ENCODE measurements at regions not wholly inside any gene's neighbourhood (a gene's known extent, or its start where the extent isn't known, plus 50 kb on each side); places are given as distances from the start of the nearest gene placed in this dataset.

DNA sequence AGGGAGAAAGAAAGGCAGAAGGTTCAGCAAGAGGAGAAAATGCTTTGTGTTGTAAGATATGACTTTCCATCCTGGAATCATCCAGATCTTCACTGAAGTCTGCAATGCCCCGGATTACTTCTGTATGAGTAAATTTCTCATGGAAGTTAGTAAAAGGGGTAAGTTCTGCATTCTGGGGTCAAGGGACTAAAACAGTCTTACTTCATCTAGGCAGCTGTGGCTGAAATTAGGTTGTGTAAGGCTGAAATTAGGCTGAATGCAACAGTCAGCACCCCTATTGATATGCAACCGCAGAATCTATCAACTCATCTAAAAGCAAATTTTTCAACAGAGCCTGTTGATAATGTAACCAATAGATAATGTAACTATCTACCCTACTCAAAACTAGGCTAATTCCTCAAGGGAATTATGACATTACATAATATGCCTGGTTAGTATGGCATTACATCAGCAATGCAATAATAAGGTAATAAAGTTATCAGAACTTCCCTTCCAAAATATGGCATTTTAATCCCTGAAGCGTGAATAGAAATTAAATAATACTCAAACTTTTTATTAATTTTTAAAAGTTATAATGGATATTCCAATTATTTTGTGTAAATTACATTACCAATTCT, 671.7 kb upstream of the CITED2 start:
- no peak for DNase-seq
- Histone ChIP-seq H3K9me3 (ENCODE audit: control insufficient read depth, low read length) (no peaks in the 10 kb centered on the region), H3K4me3 (ENCODE audit: low read length in 2 of 2) (no peak overlapping the region), H3K36me3 (ENCODE audit: control insufficient read depth in 1 of 2, insufficient read depth in 2 of 2, low read length in 1 of 2) (no peaks in the 10 kb centered on the region), H3K27me3 (ENCODE audit: control insufficient read depth in 1 of 2, insufficient read depth in 2 of 2, low read length in 1 of 2) (no peaks in the 10 kb centered on the region), H3K4me1 (ENCODE audit: control insufficient read depth in 1 of 2, insufficient read depth in 2 of 2, low read length in 2 of 2) (peaks cover 3% of the 10 kb centered on the region in 2 donors), H3K27ac (ENCODE audit: low read depth in 1 of 2, low read length in 2 of 2) (no peak overlapping the region)
- intact Hi-C loops (cut with DNase I), result no loop called here
- ATAC-seq (ENCODE audit: low FRiP score), result no peak
- 94 to 95% methylated on average over 3 of the region's 3 CpGs for WGBS, 2 donors

DNA sequence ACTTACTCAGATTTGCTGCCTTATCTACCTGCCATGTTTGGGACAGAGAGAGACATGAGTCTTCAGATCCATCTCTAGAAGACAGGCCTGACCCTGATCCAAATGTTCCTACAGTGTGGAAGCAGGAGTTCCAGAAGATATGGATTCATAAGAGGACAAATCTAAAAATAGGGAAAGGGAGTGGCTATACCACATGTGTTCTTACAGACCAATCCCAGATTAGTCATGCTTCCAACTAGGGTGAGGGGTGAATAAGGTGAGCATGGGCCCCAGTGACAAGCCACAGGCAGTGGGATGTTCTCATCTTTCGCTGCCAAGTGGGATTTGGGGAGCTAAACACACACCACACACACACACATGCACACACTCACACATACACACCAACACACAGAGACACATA, 670.7 kb upstream of the CITED2 start:
- 96 to 100% methylated on average over 1 of the region's 1 CpG for WGBS, 2 donors
- DNase-seq, result no peak
- no peak overlapping the region for H3K4me3 ChIP-seq (ENCODE audit: low read length in 2 of 2)
- H3K27ac ChIP-seq (ENCODE audit: low read depth in 1 of 2, low read length in 2 of 2), result no peak overlapping the region
- intact Hi-C loops (cut with DNase I), result no loop called here
- no peak for ATAC-seq (ENCODE audit: low FRiP score)
- no peaks in the 10 kb centered on the region for H3K36me3 ChIP-seq (ENCODE audit: control insufficient read depth in 1 of 2, insufficient read depth in 2 of 2, low read length in 1 of 2)
- no peaks in the 10 kb centered on the region for H3K9me3 ChIP-seq (ENCODE audit: control insufficient read depth, low read length)
- H3K4me1 ChIP-seq (ENCODE audit: control insufficient read depth in 1 of 2, insufficient read depth in 2 of 2, low read length in 2 of 2), result peaks cover 3% of the 10 kb centered on the region in 2 donors
- no peaks in the 10 kb centered on the region for H3K27me3 ChIP-seq (ENCODE audit: control insufficient read depth in 1 of 2, insufficient read depth in 2 of 2, low read length in 1 of 2)

DNA sequence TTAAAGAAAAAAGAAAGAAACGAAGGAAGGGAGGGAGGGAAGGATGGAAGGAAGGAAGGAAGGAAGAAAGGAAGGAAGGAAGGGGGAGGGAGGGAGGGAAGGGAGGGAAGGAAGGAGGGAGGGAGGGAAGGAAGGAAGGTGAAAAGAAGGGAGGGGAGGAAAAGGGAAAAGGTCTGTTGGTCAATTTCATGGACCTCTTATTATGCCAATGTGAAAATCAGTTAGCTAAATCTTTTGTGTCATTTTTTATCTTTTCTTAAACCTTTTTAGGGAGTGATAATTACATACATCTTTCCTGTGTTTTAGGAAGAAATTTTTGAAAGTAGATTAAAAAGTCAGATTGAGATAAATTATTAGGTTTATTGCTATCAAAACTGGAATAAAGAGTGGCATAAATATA, 670.2 kb upstream of the CITED2 start:
- no peaks in the 10 kb centered on the region for H3K36me3 ChIP-seq (ENCODE audit: control insufficient read depth in 1 of 2, insufficient read depth in 2 of 2, low read length in 1 of 2)

DNA sequence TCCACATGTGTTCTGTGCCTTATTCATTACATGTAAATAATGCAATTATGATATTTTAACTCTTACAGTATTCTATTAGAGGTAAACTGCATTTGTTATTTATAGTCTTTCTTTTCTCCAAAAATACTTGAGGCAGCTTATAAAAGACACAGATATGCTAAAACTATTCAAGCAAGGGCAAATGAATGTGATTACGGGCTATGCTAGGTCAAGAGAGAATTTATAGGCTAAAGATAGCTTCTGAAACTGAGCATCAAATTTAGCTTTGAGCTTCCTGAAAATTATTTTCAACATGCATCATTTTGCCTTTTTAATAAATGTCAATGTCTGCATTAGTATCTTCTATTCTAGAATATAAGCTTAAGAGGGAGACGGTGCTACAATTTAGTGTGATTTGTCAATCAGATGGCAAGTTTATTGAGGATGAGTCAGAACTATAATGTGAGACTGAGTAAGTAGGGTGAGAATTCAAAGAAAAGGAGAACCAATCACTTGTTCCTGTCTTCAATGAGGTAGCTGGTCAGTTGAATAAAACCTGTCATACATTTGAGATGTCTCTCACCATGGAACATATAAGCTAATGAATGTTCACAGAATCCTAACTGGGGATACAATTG, 669.4 kb upstream of the CITED2 start:
- WGBS, 2 donors, result 93 to 94% methylated on average over 2 of the region's 2 CpGs
- Histone ChIP-seq H3K4me3 (ENCODE audit: low read length in 2 of 2) (no peak overlapping the region), H3K27ac (ENCODE audit: low read depth in 1 of 2, low read length in 2 of 2) (no peak overlapping the region), H3K9me3 (ENCODE audit: control insufficient read depth, low read length) (no peaks in the 10 kb centered on the region), H3K4me1 (ENCODE audit: control insufficient read depth in 1 of 2, insufficient read depth in 2 of 2, low read length in 2 of 2) (no peaks in the 10 kb centered on the region), H3K36me3 (ENCODE audit: control insufficient read depth in 1 of 2, insufficient read depth in 2 of 2, low read length in 1 of 2) (no peaks in the 10 kb centered on the region), H3K27me3 (ENCODE audit: control insufficient read depth in 1 of 2, insufficient read depth in 2 of 2, low read length in 1 of 2) (no peaks in the 10 kb centered on the region)
- intact Hi-C loops (cut with DNase I), result no loop called here
- DNase-seq (no peak), ATAC-seq (ENCODE audit: low FRiP score) (no peak)

More for the DNA sequence above, 670.2 kb upstream of the CITED2 start:
- H3K4me1 ChIP-seq (ENCODE audit: control insufficient read depth in 1 of 2, insufficient read depth in 2 of 2, low read length in 2 of 2), result peaks cover 0 to 3% of the 10 kb centered on the region in 2 donors
- H3K27ac ChIP-seq (ENCODE audit: low read depth in 1 of 2, low read length in 2 of 2), result no peak overlapping the region
- DNase-seq (no peak), ATAC-seq (ENCODE audit: low FRiP score) (no peak)
- no peaks in the 10 kb centered on the region for H3K27me3 ChIP-seq (ENCODE audit: control insufficient read depth in 1 of 2, insufficient read depth in 2 of 2, low read length in 1 of 2)
- 92 to 96% methylated on average over 1 of the region's 1 CpG for WGBS, 2 donors
- no peak overlapping the region for H3K4me3 ChIP-seq (ENCODE audit: low read length in 2 of 2)
- H3K9me3 ChIP-seq (ENCODE audit: control insufficient read depth, low read length), result no peaks in the 10 kb centered on the region
- intact Hi-C loops (cut with DNase I), result no loop called here

DNA sequence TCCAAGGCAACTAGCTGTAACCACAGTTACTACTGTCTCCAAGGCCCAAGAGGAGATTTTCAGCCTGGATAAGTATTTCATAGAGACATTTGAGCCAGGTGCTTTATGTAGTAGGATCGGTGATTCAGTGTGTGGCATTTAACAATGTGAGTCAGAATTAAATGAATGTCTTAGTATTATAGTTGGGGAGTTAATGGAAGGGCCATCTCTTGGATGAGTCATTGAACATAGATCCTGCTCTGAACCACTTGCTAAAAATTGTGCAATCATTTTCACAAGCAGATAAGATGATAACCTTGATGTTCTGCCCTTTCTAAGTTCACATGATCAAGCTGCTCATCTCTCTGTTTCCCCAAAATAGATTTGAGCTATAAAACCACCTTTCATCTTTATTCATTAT, 668.9 kb upstream of the CITED2 start:
- H3K27me3 ChIP-seq (ENCODE audit: control insufficient read depth in 1 of 2, insufficient read depth in 2 of 2, low read length in 1 of 2), result no peaks in the 10 kb centered on the region
- H3K4me1 ChIP-seq (ENCODE audit: control insufficient read depth in 1 of 2, insufficient read depth in 2 of 2, low read length in 2 of 2), result no peaks in the 10 kb centered on the region
- H3K4me3 ChIP-seq (ENCODE audit: low read length in 2 of 2), result no peak overlapping the region
- 83 to 91% methylated on average over 1 of the region's 1 CpG for WGBS, 2 donors
- intact Hi-C loops (cut with DNase I), result no loop called here
- ATAC-seq (ENCODE audit: low FRiP score) (no peak), DNase-seq (no peak)
- no peaks in the 10 kb centered on the region for H3K36me3 ChIP-seq (ENCODE audit: control insufficient read depth in 1 of 2, insufficient read depth in 2 of 2, low read length in 1 of 2)
- H3K27ac ChIP-seq (ENCODE audit: low read depth in 1 of 2, low read length in 2 of 2), result no peak overlapping the region
- no peaks in the 10 kb centered on the region for H3K9me3 ChIP-seq (ENCODE audit: control insufficient read depth, low read length)

DNA sequence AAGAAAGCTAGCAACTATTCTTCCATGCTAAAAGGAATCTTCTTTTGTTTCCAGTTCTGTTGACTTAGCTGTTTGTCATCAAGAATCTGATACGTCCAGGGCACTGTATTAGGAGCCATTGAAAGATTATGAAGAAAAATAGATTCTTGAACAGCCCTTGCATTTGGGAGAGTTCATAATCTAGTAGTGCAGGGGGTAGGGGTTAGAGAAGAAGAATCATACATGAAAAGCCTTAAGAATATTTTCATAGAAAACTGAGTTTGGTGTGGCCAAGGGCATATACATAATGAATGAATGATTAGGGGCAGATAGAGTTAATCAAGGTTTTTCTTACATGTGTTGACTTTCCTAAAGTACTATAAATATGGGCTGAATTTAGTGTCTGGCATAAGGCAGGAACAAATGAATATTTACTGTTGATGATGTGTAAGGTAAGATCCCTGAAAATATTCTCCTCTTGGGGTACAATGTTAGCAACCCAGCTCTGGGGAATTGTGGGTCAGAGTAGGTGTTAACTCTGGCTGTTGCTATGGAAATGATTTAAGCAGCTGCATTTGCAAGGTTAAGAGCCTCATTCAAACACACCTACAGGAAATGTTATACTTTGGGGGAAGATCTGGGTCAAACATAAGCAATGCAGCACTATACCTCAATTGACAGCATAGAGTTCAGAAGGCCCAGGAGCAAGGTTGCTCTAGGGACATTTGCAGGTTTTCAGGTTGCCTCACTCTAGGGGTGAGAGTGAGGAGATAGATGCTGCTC, 667.3 kb upstream of the CITED2 start:
- no peak overlapping the region for H3K4me3 ChIP-seq (ENCODE audit: low read length in 2 of 2)
- no peak for ATAC-seq (ENCODE audit: low FRiP score)
- DNase-seq, result no peak
- H3K27me3 ChIP-seq (ENCODE audit: control insufficient read depth in 1 of 2, insufficient read depth in 2 of 2, low read length in 1 of 2), result no peaks in the 10 kb centered on the region
- WGBS, 2 donors, result 76 to 77% methylated on average over 1 of the region's 1 CpG
- H3K9me3 ChIP-seq (ENCODE audit: control insufficient read depth, low read length), result no peaks in the 10 kb centered on the region
- intact Hi-C loops (cut with DNase I), result no loop called here
- H3K36me3 ChIP-seq (ENCODE audit: control insufficient read depth in 1 of 2, insufficient read depth in 2 of 2, low read length in 1 of 2), result no peaks in the 10 kb centered on the region
- no peak overlapping the region for H3K27ac ChIP-seq (ENCODE audit: low read depth in 1 of 2, low read length in 2 of 2)
- no peaks in the 10 kb centered on the region for H3K4me1 ChIP-seq (ENCODE audit: control insufficient read depth in 1 of 2, insufficient read depth in 2 of 2, low read length in 2 of 2)

DNA sequence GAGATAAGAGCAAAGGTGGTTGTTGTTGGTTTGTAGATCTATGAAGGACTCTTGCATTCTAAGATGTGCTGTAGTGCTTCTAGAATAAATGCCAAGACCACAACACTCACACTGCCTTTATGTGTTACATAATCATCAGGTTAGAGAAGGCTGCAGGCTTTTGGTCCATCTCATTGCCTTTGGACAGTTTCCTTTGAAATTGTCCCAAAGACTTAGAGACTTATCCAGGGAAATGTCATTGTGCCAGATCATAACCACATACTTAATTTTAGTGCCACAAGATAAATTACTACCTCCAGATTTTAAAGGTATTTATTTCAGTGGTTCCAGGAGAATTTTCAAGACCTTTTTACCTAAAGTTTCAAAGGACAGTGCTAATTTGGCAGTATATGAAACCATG, 666.6 kb upstream of the CITED2 start:
- Histone ChIP-seq H3K9me3 (ENCODE audit: control insufficient read depth, low read length) (no peaks in the 10 kb centered on the region), H3K27ac (ENCODE audit: low read depth in 1 of 2, low read length in 2 of 2) (no peak overlapping the region), H3K4me1 (ENCODE audit: control insufficient read depth in 1 of 2, insufficient read depth in 2 of 2, low read length in 2 of 2) (no peaks in the 10 kb centered on the region), H3K27me3 (ENCODE audit: control insufficient read depth in 1 of 2, insufficient read depth in 2 of 2, low read length in 1 of 2) (no peaks in the 10 kb centered on the region), H3K4me3 (ENCODE audit: low read length in 2 of 2) (no peak overlapping the region), H3K36me3 (ENCODE audit: control insufficient read depth in 1 of 2, insufficient read depth in 2 of 2, low read length in 1 of 2) (no peaks in the 10 kb centered on the region)
- DNase-seq (no peak), ATAC-seq (ENCODE audit: low FRiP score) (no peak)
- intact Hi-C loops (cut with DNase I), result no loop called here

DNA sequence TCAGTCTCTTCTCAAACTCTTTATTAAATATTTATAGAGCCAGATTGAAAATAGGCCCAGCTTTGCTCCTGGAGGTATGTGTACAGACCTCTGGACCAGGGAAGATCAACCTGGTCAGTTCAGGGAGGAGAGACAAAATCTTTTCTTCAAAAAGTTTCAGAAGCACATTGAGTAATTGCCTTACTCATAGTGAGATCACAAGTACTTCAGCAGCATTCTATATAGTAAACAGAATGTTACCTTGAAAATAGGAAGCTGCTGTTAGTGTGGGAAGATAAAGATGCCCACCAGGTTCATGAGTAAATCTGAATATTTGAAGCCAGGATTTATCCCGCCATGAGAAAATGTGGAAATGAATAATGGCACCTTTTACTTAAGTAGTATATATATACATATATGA, 665.9 kb upstream of the CITED2 start:
- ATAC-seq (ENCODE audit: low FRiP score) (no peak), DNase-seq (no peak)
- H3K9me3 ChIP-seq (ENCODE audit: control insufficient read depth, low read length), result no peaks in the 10 kb centered on the region
- H3K27me3 ChIP-seq (ENCODE audit: control insufficient read depth in 1 of 2, insufficient read depth in 2 of 2, low read length in 1 of 2), result no peaks in the 10 kb centered on the region
- H3K4me1 ChIP-seq (ENCODE audit: control insufficient read depth in 1 of 2, insufficient read depth in 2 of 2, low read length in 2 of 2), result no peaks in the 10 kb centered on the region
- intact Hi-C loops (cut with DNase I), result no loop called here
- no peak overlapping the region for H3K4me3 ChIP-seq (ENCODE audit: low read length in 2 of 2)
- 96 to 98% methylated on average over 1 of the region's 1 CpG for WGBS, 2 donors
- no peaks in the 10 kb centered on the region for H3K36me3 ChIP-seq (ENCODE audit: control insufficient read depth in 1 of 2, insufficient read depth in 2 of 2, low read length in 1 of 2)
- H3K27ac ChIP-seq (ENCODE audit: low read depth in 1 of 2, low read length in 2 of 2), result no peak overlapping the region

DNA sequence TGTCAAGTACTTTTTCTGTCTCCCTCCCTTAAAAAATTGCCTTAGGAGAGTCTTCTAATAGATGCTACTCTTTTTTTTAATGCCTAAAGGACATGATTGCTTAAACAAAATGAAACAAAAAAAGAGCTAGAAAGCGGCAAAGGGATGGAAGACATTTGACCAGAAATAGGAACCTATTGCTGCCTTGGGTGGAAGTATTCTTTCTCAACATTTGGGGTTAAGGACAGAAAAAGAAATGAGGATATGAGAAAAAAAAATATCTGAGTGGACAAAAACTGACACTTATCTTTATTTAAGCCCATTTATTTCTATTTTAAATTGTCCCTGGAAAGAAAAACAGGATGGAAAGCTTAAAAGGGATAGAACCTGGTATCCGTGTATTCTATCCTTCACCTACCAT, 664.9 kb upstream of the CITED2 start:
- no peaks in the 10 kb centered on the region for H3K27me3 ChIP-seq (ENCODE audit: control insufficient read depth in 1 of 2, insufficient read depth in 2 of 2, low read length in 1 of 2)
- 78 to 85% methylated on average over 2 of the region's 2 CpGs for WGBS, 2 donors
- ATAC-seq (ENCODE audit: low FRiP score), result no peak

More for the DNA sequence above, 664.9 kb upstream of the CITED2 start:
- intact Hi-C loops (cut with DNase I), result no loop called here
- no peaks in the 10 kb centered on the region for H3K36me3 ChIP-seq (ENCODE audit: control insufficient read depth in 1 of 2, insufficient read depth in 2 of 2, low read length in 1 of 2)
- H3K9me3 ChIP-seq (ENCODE audit: control insufficient read depth, low read length), result no peaks in the 10 kb centered on the region
- no peaks in the 10 kb centered on the region for H3K4me1 ChIP-seq (ENCODE audit: control insufficient read depth in 1 of 2, insufficient read depth in 2 of 2, low read length in 2 of 2)
- no peak overlapping the region for H3K27ac ChIP-seq (ENCODE audit: low read depth in 1 of 2, low read length in 2 of 2)
- H3K4me3 ChIP-seq (ENCODE audit: low read length in 2 of 2), result no peak overlapping the region
- DNase-seq, result no peak
